HEK293 (cell line): ENCODE measurements at regions not wholly inside any gene's neighbourhood (a gene's known extent, or its start where the extent isn't known, plus 50 kb on each side); places are given as distances from the start of the nearest gene placed in this dataset.

Experiments
- CTCF ChIP-seq: fragments of 450-650 bp; formaldehyde crosslinking; IDR thresholded peaks from 2 replicates; pipeline ENCODE4 v1.5.1; 2016; ENCODE audit warnings: missing biosample characterization, missing genetic modification characterization
- KLF8 ChIP-seq: fragments of 450-650 bp; formaldehyde crosslinking; IDR thresholded peaks from 2 replicates; pipeline ENCODE4 v1.5.1; 2016; ENCODE audit warnings: missing biosample characterization, missing genetic modification characterization
- PBX3 ChIP-seq: sonication (generic); formaldehyde crosslinking; IDR thresholded peaks from 2 replicates; pipeline ENCODE4 v1.8.1; 2022; ENCODE audit warnings: mild to moderate bottlenecking, moderate library complexity, missing genetic modification reagents
- REST ChIP-seq: fragments of 450-650 bp; formaldehyde crosslinking; IDR thresholded peaks from 2 replicates; pipeline ENCODE4 v1.5.1; 2016; ENCODE audit warnings: missing biosample characterization, missing genetic modification characterization
- SALL2 ChIP-seq: fragments of 450-650 bp; formaldehyde crosslinking; IDR thresholded peaks from 2 replicates; pipeline ENCODE4 v1.5.0; 2017; ENCODE audit warnings: missing biosample characterization, mild to moderate bottlenecking, missing genetic modification characterization, borderline replicate concordance
- ZBTB10 ChIP-seq: fragments of 450-650 bp; formaldehyde crosslinking; IDR thresholded peaks from 2 replicates; pipeline ENCODE4 v1.5.1; 2016; ENCODE audit warnings: missing biosample characterization, missing genetic modification characterization
- ZBTB21 ChIP-seq: fragments of 450-650 bp; formaldehyde crosslinking; IDR thresholded peaks from 2 replicates; pipeline ENCODE4 v1.5.1; 2017; ENCODE audit warnings: missing biosample characterization, missing genetic modification characterization
- ZBTB8A ChIP-seq: fragments of 450-650 bp; formaldehyde crosslinking; IDR thresholded peaks from 2 replicates; pipeline ENCODE4 v1.5.1; 2016; ENCODE audit warnings: missing biosample characterization, missing genetic modification characterization
- ZNF133 ChIP-seq: fragments of 450-650 bp; formaldehyde crosslinking; IDR thresholded peaks from 2 replicates; pipeline ENCODE4 v1.5.1; 2016; ENCODE audit warnings: missing biosample characterization, missing genetic modification characterization
- ZNF140 ChIP-seq: fragments of 450-650 bp; formaldehyde crosslinking; IDR thresholded peaks from 2 replicates; pipeline ENCODE4 v1.5.1; 2016; ENCODE audit warnings: missing biosample characterization, missing genetic modification characterization
- ZNF488 ChIP-seq: fragments of 450-650 bp; formaldehyde crosslinking; IDR thresholded peaks from 2 replicates; pipeline ENCODE4 v1.5.1; 2016; ENCODE audit warnings: missing biosample characterization, missing genetic modification characterization
- ZNF529 ChIP-seq: fragments of 450-650 bp; formaldehyde crosslinking; IDR thresholded peaks from 2 replicates; pipeline ENCODE4 v1.5.1; 2017; ENCODE audit warnings: missing genetic modification characterization, missing biosample characterization; ENCODE audit not compliant: insufficient replicate concordance
- ZNF549 ChIP-seq: fragments of 450-650 bp; IDR thresholded peaks from 2 replicates; pipeline ENCODE4 v1.5.1; 2018; ENCODE audit warnings: missing biosample characterization, missing genetic modification characterization, mild to moderate bottlenecking, inconsistent platforms, moderate library complexity
- ZSCAN18 ChIP-seq: fragments of 450-650 bp; formaldehyde crosslinking; IDR thresholded peaks from 2 replicates; pipeline ENCODE4 v1.5.1; 2016; ENCODE audit warnings: missing biosample characterization, missing genetic modification characterization

- TF ChIP-seq ZNF488 (tag by site-specific recombination), result no peak
- no peak for TF ChIP-seq ZNF529 (tag by site-specific recombination)
- no peak for TF ChIP-seq ZBTB21 (tag by site-specific recombination)
- TF ChIP-seq CTCF (tag by site-specific recombination), result no peak
- no peak for TF ChIP-seq PBX3 (CRISPR knock-in tag)
- no peak for TF ChIP-seq ZBTB8A (tag by site-specific recombination)
- TF ChIP-seq ZBTB10 (tag by site-specific recombination), result no peak
- TF ChIP-seq ZNF140 (tag by site-specific recombination), result no peak
- no peak for TF ChIP-seq ZSCAN18 (tag by site-specific recombination)
- no peak for TF ChIP-seq SALL2 (tag by site-specific recombination)
- TF ChIP-seq ZNF133 (tag by site-specific recombination), result no peak
- no peak for TF ChIP-seq ZNF549
- no peak for TF ChIP-seq REST (tag by site-specific recombination)
- TF ChIP-seq KLF8 (tag by site-specific recombination), result no peak
Observed at GRCh38 chr12:118741194-118741593, 240.1 kb upstream of the SRRM4 start.
